Nephron progenitor cell (in vitro differentiated cells): ENCODE measurements at regions not wholly inside any gene's neighbourhood (a gene's known extent, or its start where the extent isn't known, plus 50 kb on each side); places are given as distances from the start of the nearest gene placed in this dataset.

Experiments
- DNase-seq: peaks from one replicate; pipeline ENCODE4 v3.0.0; 2021
- H3K27ac Mint-ChIP-seq: 2 replicates; pipeline ENCODE4 v1.8.0; 2021; ENCODE audit warnings: mild to moderate bottlenecking, moderate library complexity, mixed read lengths
- H3K27me3 Mint-ChIP-seq: 2 replicates; pipeline ENCODE4 v1.8.0; 2021; ENCODE audit warnings: mild to moderate bottlenecking, low read depth, mixed read lengths; ENCODE audit not compliant: poor library complexity
- H3K36me3 Mint-ChIP-seq: 2 replicates; pipeline ENCODE4 v1.8.0; 2021; ENCODE audit warnings: low read depth, mixed read lengths
- H3K4me1 Mint-ChIP-seq: 2 replicates; pipeline ENCODE4 v1.8.0; 2021; ENCODE audit warnings: mixed read lengths
- H3K4me3 Mint-ChIP-seq: 2 replicates; pipeline ENCODE4 v1.8.0; 2021; ENCODE audit warnings: mild to moderate bottlenecking, moderate library complexity, mixed read lengths
- H3K9me3 Mint-ChIP-seq: 2 replicates; pipeline ENCODE4 v1.8.0; 2021; ENCODE audit warnings: mild to moderate bottlenecking, moderate library complexity, mixed read lengths
- CTCF ChIP-seq: fragments of 200-600 bp; sonication (generic); IDR thresholded peaks from 2 replicates; pipeline ENCODE4 v1.5.0; 2021; ENCODE audit warnings: antibody characterized with exemption

- TF ChIP-seq CTCF: no peak
- peaks cover 61% of the 10 kb centered on the region for H3K9me3 Mint-ChIP-seq
- H3K27me3 Mint-ChIP-seq: peaks cover 9% of the 10 kb centered on the region
- DNase-seq: no peak
- no peaks in the 10 kb centered on the region for H3K4me1 Mint-ChIP-seq
- no peak overlapping the region for H3K27ac Mint-ChIP-seq
- no peaks in the 10 kb centered on the region for H3K36me3 Mint-ChIP-seq
- no peak overlapping the region for H3K4me3 Mint-ChIP-seq
Observed at GRCh38 chr6:159334068-159334467, 164.9 kb downstream of the FNDC1 start.

- Mint-ChIP-seq H3K4me1 (no peaks in the 10 kb centered on the region), H3K9me3 (peaks cover 53% of the 10 kb centered on the region), H3K27me3 (peaks cover 7% of the 10 kb centered on the region), H3K4me3 (no peak overlapping the region), H3K27ac (no peak overlapping the region), H3K36me3 (no peaks in the 10 kb centered on the region)
- DNase-seq: no peak
- no peak for TF ChIP-seq CTCF
Observed at GRCh38 chr6:159331451-159331850, 162.3 kb downstream of the FNDC1 start.

GRCh38 chr6:159329081-159329480, 159.9 kb downstream of the FNDC1 start:
- Mint-ChIP-seq H3K4me1 (no peaks in the 10 kb centered on the region), H3K36me3 (no peaks in the 10 kb centered on the region), H3K27ac (no peak overlapping the region), H3K27me3 (peaks cover 4% of the 10 kb centered on the region), H3K9me3 (peaks cover 52% of the 10 kb centered on the region), H3K4me3 (no peak overlapping the region)
- no peak for TF ChIP-seq CTCF
- no peak for DNase-seq

GRCh38 chr6:159328052-159328451, 158.9 kb downstream of the FNDC1 start:
- Mint-ChIP-seq H3K9me3 (peaks cover 46% of the 10 kb centered on the region), H3K27me3 (peaks cover 4% of the 10 kb centered on the region), H3K27ac (no peak overlapping the region)

GRCh38 chr6:159325476-159325875, 156.3 kb downstream of the FNDC1 start:
- no peaks in the 10 kb centered on the region for H3K36me3 Mint-ChIP-seq
- H3K27ac Mint-ChIP-seq: no peak overlapping the region
- no peak for DNase-seq
- H3K4me1 Mint-ChIP-seq: no peaks in the 10 kb centered on the region
- peaks cover 10% of the 10 kb centered on the region for H3K27me3 Mint-ChIP-seq
- no peak for TF ChIP-seq CTCF
- peaks cover 29% of the 10 kb centered on the region for H3K9me3 Mint-ChIP-seq
- H3K4me3 Mint-ChIP-seq: no peak overlapping the region

More at GRCh38 chr6:159328052-159328451, 158.9 kb downstream of the FNDC1 start:
- Mint-ChIP-seq H3K36me3 (no peaks in the 10 kb centered on the region), H3K4me1 (no peaks in the 10 kb centered on the region), H3K4me3 (no peak overlapping the region)
- no peak for TF ChIP-seq CTCF
- DNase-seq: no peak

- DNase-seq: no peak
- H3K36me3 Mint-ChIP-seq: no peaks in the 10 kb centered on the region
- peaks cover 28% of the 10 kb centered on the region for H3K9me3 Mint-ChIP-seq
- no peaks in the 10 kb centered on the region for H3K4me1 Mint-ChIP-seq
- no peak overlapping the region for H3K27ac Mint-ChIP-seq
- no peak for TF ChIP-seq CTCF
- H3K27me3 Mint-ChIP-seq: peaks cover 13% of the 10 kb centered on the region
- H3K4me3 Mint-ChIP-seq: no peak overlapping the region
Observed at GRCh38 chr6:159324596-159324995, 155.4 kb downstream of the FNDC1 start.
